A673 (cell line): ENCODE measurements at regions not wholly inside any gene's neighbourhood (a gene's known extent, or its start where the extent isn't known, plus 50 kb on each side); places are given as distances from the start of the nearest gene placed in this dataset.

Experiments
- BruUV-seq: library from RNA; stranded (reverse); fragments of 400-500 nt; replicated peaks from 2 replicates; lab custom pipeline; 2021; lab: Mats Ljungman, UMichigan
- CTCF ChIA-PET: fragments of 300-600 bp; sonication (Branson Sonifier 250); formaldehyde crosslinking; loops from one replicate; lab custom pipeline; 2022; ENCODE audit warnings: antibody characterized with exemption; lab: Charles Lee
- POLR2A ChIA-PET: fragments of 300-600 bp; sonication (Branson Sonifier 250); formaldehyde crosslinking; loops from one replicate; lab custom pipeline; 2022; ENCODE audit warnings: antibody characterized with exemption; ENCODE audit not compliant: low non-redundant PET; lab: Charles Lee
- DNase-seq: peaks from one replicate; pipeline ENCODE4 v3.0.0-alpha.2; 2015; ENCODE audit warnings: low spot score
- H3K27ac ChIP-seq: fragments of 200-600 bp; sonication (generic); 2 replicates; pipeline ENCODE4 v1.5.1; 2016; ENCODE audit warnings: mixed run types, low read depth, mild to moderate bottlenecking, mixed read lengths, antibody characterized with exemption, low read length; ENCODE audit not compliant: poor library complexity, severe bottlenecking
- H3K27me3 ChIP-seq: fragments of 200-600 bp; sonication (generic); replicated peaks from 2 replicates; pipeline ENCODE4 v1.6.1; 2017; ENCODE audit warnings: mixed run types, low read depth, mild to moderate bottlenecking, mixed read lengths, antibody characterized with exemption, low read length; ENCODE audit not compliant: insufficient read depth, poor library complexity
- H3K36me3 ChIP-seq: fragments of 200-600 bp; sonication (generic); 2 replicates; pipeline ENCODE4 v1.6.1; 2016; ENCODE audit warnings: mixed run types, mild to moderate bottlenecking, mixed read lengths, antibody characterized with exemption, low read length; ENCODE audit not compliant: insufficient read depth, poor library complexity, severe bottlenecking
- H3K4me1 ChIP-seq: fragments of 200-600 bp; sonication (generic); 2 replicates; pipeline ENCODE4 v1.6.1; 2017; ENCODE audit warnings: mixed run types, mild to moderate bottlenecking, mixed read lengths, antibody characterized with exemption, low read length; ENCODE audit not compliant: insufficient read depth, poor library complexity, severe bottlenecking
- H3K4me3 ChIP-seq: fragments of 200-600 bp; sonication (generic); 2 replicates; pipeline ENCODE4 v1.5.1; 2016; ENCODE audit warnings: low read depth, mixed run types, mild to moderate bottlenecking, mixed read lengths, low read length; ENCODE audit not compliant: poor library complexity, severe bottlenecking
- H3K9me3 ChIP-seq: fragments of 200-600 bp; sonication (generic); 2 replicates; pipeline ENCODE4 v1.6.1; 2016; ENCODE audit warnings: mixed run types, low read depth, mild to moderate bottlenecking, mixed read lengths, antibody characterized with exemption, low read length; ENCODE audit not compliant: poor library complexity, severe bottlenecking
- EZH2 ChIP-seq: fragments of 200-600 bp; sonication (generic); IDR thresholded peaks from 2 replicates; pipeline ENCODE4 v1.6.1; 2017; ENCODE audit warnings: borderline replicate concordance, low read depth, mild to moderate bottlenecking, mixed read lengths, antibody characterized with exemption, low read length; ENCODE audit not compliant: poor library complexity, severe bottlenecking
- intact Hi-C: fragments of 100-400 bp; cut with micrococcal nuclease; formaldehyde crosslinking; loops from one replicate; pipeline ENCODE4 v1.10.0; 2022; ENCODE audit not compliant: unreplicated experiment
- TF ChIP-seq, protein P1 (sequence below): fragments of 300-800, 200-600 bp; sonication (generic); conservative IDR thresholded peaks from 2 replicates; pipeline ENCODE4 v1.5.1; 2017; ENCODE audit warnings: low read depth, mild to moderate bottlenecking, antibody characterized with exemption, low read length, moderate library complexity, mixed read lengths

DNA sequence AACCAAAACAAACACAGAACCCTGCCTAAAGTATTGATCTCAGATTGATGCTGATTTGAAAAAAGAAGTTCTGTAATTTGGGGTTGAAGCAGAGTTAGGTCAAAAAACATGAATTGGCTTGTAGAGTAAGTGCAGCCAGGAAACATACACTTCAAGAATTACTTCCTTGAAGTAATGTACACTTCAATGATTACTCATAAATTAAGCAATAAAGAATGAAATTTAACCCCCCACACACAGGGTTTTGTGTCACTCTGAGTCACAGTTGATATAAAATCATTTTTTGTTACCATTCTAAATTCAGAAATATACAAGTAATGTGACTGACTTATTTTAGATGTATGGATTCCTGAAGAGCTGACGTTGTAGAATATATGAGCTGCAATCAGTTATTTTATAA is 622.2 kb downstream of the POM121L12 start:
- BruUV-seq = no TSS peak

DNA sequence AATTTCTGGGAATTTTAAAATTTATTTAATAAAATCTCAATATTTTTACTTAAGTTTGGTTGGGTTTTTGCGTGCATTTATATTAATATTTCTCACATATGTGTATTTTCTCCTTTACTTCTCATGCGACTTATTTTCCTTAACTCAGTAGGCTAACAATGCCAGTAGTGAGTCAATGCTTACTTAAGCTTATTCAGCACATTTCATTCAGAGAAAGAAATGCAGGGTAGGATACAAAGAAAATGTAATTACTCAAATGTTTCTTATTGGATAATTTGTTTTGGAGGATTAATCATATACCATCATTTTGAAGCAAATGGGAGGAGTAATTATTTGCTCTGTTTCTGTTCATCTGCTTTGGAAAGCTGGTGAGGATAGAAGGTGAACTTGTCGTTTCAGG is 623.5 kb downstream of the POM121L12 start:
- no TSS peak for BruUV-seq
- H3K4me3 ChIP-seq = no peak overlapping the region
- ChIA-PET CTCF (no interaction called here), POLR2A (no interaction called here)
- H3K36me3 ChIP-seq = no peaks in the 10 kb centered on the region
- intact Hi-C loops = no loop called here
- H3K27me3 ChIP-seq = no peaks in the 10 kb centered on the region
- TF ChIP-seq, protein P1, sequence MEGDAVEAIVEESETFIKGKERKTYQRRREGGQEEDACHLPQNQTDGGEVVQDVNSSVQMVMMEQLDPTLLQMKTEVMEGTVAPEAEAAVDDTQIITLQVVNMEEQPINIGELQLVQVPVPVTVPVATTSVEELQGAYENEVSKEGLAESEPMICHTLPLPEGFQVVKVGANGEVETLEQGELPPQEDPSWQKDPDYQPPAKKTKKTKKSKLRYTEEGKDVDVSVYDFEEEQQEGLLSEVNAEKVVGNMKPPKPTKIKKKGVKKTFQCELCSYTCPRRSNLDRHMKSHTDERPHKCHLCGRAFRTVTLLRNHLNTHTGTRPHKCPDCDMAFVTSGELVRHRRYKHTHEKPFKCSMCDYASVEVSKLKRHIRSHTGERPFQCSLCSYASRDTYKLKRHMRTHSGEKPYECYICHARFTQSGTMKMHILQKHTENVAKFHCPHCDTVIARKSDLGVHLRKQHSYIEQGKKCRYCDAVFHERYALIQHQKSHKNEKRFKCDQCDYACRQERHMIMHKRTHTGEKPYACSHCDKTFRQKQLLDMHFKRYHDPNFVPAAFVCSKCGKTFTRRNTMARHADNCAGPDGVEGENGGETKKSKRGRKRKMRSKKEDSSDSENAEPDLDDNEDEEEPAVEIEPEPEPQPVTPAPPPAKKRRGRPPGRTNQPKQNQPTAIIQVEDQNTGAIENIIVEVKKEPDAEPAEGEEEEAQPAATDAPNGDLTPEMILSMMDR = no peak
- TF ChIP-seq EZH2 = no peak
- peaks cover 42% of the 10 kb centered on the region for H3K9me3 ChIP-seq
- no peaks in the 10 kb centered on the region for H3K4me1 ChIP-seq
- DNase-seq = no peak
- H3K27ac ChIP-seq = no peak overlapping the region

More for the DNA sequence above, 622.2 kb downstream of the POM121L12 start:
- TF ChIP-seq, protein P1 = no peak
- TF ChIP-seq EZH2 = no peak
- Histone ChIP-seq H3K9me3 (peaks cover 41% of the 10 kb centered on the region), H3K4me3 (no peak overlapping the region), H3K27ac (no peak overlapping the region), H3K36me3 (no peaks in the 10 kb centered on the region), H3K27me3 (no peaks in the 10 kb centered on the region), H3K4me1 (no peaks in the 10 kb centered on the region)
- POLR2A ChIA-PET = no interaction called here
- DNase-seq = no peak
- CTCF ChIA-PET = no interaction called here
- intact Hi-C loops = no loop called here

DNA sequence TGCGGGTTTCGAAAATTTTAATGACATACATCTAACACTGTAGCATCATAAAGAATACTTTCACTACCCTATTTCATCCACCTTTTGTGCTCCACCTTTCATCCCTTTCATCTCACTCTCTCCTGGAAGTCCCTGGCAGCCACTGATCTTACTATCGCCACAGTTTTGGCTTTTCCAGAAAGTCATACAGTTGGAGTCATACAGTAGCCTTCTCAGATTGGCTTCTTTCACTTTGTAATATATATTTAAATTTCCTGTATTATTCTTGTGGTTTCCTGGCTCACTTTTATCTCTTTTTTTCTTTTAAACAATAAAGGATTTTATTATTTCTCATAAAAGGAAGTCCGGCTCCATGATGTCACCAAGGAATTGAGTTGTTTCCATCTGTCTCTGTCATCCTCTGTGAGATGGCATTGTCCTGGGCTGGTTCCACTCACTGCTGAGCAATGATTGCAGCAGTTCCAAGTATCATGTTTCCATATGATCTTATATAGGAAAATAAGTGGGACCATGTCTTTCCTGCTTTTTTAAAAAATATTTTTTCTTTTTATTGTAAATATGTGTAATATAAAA is 626.3 kb downstream of the POM121L12 start:
- no TSS peak for BruUV-seq

More for the DNA sequence above, 626.3 kb downstream of the POM121L12 start:
- DNase-seq = no peak
- TF ChIP-seq EZH2 = no peak
- TF ChIP-seq, protein P1 = no peak
- intact Hi-C loops = no loop called here
- Histone ChIP-seq H3K36me3 (no peaks in the 10 kb centered on the region), H3K4me1 (no peaks in the 10 kb centered on the region), H3K27ac (no peak overlapping the region), H3K27me3 (no peaks in the 10 kb centered on the region), H3K9me3 (peaks cover 50% of the 10 kb centered on the region), H3K4me3 (no peak overlapping the region)
- POLR2A ChIA-PET = no interaction called here
- CTCF ChIA-PET = no interaction called here
